RWPE2 (cell line): ENCODE measurements at regions not wholly inside any gene's neighbourhood (a gene's known extent, or its start where the extent isn't known, plus 50 kb on each side); places are given as distances from the start of the nearest gene placed in this dataset.

Source experiments
- ATAC-seq: fragments of 200-7000 bp; cut with Tn5 transposase; 3 replicates; pipeline ENCODE4 v1.9.1; 2021; ENCODE audit warnings: low read depth
- DNase-seq: peaks from one replicate; pipeline ENCODE4 v3.0.0-alpha.2; 2020; ENCODE audit warnings: low spot score
- H3K27ac ChIP-seq: fragments of 450-650 bp; 2 replicates; pipeline ENCODE4 v1.5.1; 2017; ENCODE audit warnings: mild to moderate bottlenecking; ENCODE audit not compliant: poor library complexity, severe bottlenecking
- H3K27me3 ChIP-seq: fragments of 250-450 bp; sonication (Bioruptor Pico); 2 replicates; pipeline ENCODE4 v1.5.1; 2021; ENCODE audit warnings: mild to moderate bottlenecking, moderate library complexity; ENCODE audit not compliant: insufficient read depth, poor library complexity, severe bottlenecking
- H3K36me3 ChIP-seq: fragments of 250-450 bp; sonication (Bioruptor Pico); 2 replicates; pipeline ENCODE4 v1.5.1; 2020; ENCODE audit warnings: low read depth, mild to moderate bottlenecking, moderate library complexity
- H3K4me1 ChIP-seq: fragments of 250-450 bp; sonication (Bioruptor Pico); 2 replicates; pipeline ENCODE4 v1.5.1; 2021; ENCODE audit warnings: mild to moderate bottlenecking, moderate library complexity; ENCODE audit not compliant: insufficient read depth, poor library complexity, severe bottlenecking
- H3K4me3 ChIP-seq: fragments of 250-450 bp; sonication (Bioruptor Pico); 2 replicates; pipeline ENCODE4 v1.5.1; 2021; ENCODE audit warnings: mild to moderate bottlenecking, moderate library complexity; ENCODE audit not compliant: severe bottlenecking
- H3K9me3 ChIP-seq: fragments of 250-450 bp; sonication (Bioruptor Pico); 2 replicates; pipeline ENCODE4 v1.5.1; 2021; ENCODE audit warnings: mild to moderate bottlenecking, moderate library complexity; ENCODE audit not compliant: severe bottlenecking
- CTCF ChIP-seq: fragments of 450-650 bp; IDR thresholded peaks from one replicate; pipeline ENCODE4 v1.5.1; 2017; ENCODE audit warnings: mild to moderate bottlenecking, moderate library complexity; ENCODE audit not compliant: poor library complexity, severe bottlenecking

- H3K4me1 ChIP-seq, result no peaks in the 10 kb centered on the region
- ATAC-seq, result no peak
Measured at GRCh38 chr3:181081930-181082329, 92.4 kb upstream of the DNAJC19 start.

GRCh38 chr3:181076558-181076957, 87.0 kb upstream of the DNAJC19 start:
- Histone ChIP-seq H3K4me1 (no peaks in the 10 kb centered on the region), H3K27me3 (no peaks in the 10 kb centered on the region), H3K27ac (no peak overlapping the region), H3K4me3 (no peak overlapping the region), H3K9me3 (no peaks in the 10 kb centered on the region), H3K36me3 (no peaks in the 10 kb centered on the region)
- no peak for ATAC-seq
- no peak for TF ChIP-seq CTCF
- DNase-seq, result no peak

More at GRCh38 chr3:181081930-181082329, 92.4 kb upstream of the DNAJC19 start:
- TF ChIP-seq CTCF, result no peak
- no peaks in the 10 kb centered on the region for H3K27me3 ChIP-seq
- no peak for DNase-seq
- no peaks in the 10 kb centered on the region for H3K9me3 ChIP-seq
- H3K36me3 ChIP-seq, result no peaks in the 10 kb centered on the region
- no peak overlapping the region for H3K4me3 ChIP-seq
- H3K27ac ChIP-seq, result no peak overlapping the region

DNA sequence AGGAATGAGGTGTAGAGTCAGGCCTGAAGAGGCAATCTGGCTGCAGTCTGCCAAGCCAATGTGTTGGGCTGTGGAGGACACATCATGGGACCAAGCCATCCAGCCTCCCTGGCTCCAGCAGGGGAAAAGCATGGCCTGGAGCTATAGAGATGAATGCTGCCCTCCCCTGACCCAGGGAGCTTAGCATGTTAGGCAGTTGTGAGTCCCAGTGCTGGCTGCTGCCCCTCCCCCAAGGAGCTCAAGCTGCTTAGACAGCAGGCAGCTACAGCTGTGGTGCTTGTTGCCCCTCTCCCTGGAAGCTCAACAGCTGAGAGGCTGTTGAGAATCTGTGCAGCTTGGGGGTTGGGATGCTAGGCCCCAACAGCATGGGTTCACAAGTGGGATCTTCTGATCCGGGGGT, 85.6 kb upstream of the DNAJC19 start:
- H3K4me1 ChIP-seq, result no peaks in the 10 kb centered on the region
- no peaks in the 10 kb centered on the region for H3K36me3 ChIP-seq
- TF ChIP-seq CTCF, result no peak
- H3K9me3 ChIP-seq, result no peaks in the 10 kb centered on the region
- no peaks in the 10 kb centered on the region for H3K27me3 ChIP-seq
- no peak overlapping the region for H3K27ac ChIP-seq
- no peak overlapping the region for H3K4me3 ChIP-seq
- no peak for ATAC-seq
- no peak for DNase-seq

- ATAC-seq (no peak), DNase-seq (no peak)
- no peaks in the 10 kb centered on the region for H3K36me3 ChIP-seq
- H3K4me1 ChIP-seq, result no peaks in the 10 kb centered on the region
- no peaks in the 10 kb centered on the region for H3K27me3 ChIP-seq
- no peak overlapping the region for H3K27ac ChIP-seq
- H3K9me3 ChIP-seq, result no peaks in the 10 kb centered on the region
- H3K4me3 ChIP-seq, result no peak overlapping the region
- TF ChIP-seq CTCF, result no peak
Measured at GRCh38 chr3:181066143-181067087, 76.9 kb upstream of the DNAJC19 start.
